ENCODE measurements at regions not wholly inside any gene's neighbourhood (a gene's known extent, or its start where the extent isn't known, plus 50 kb on each side); places are given as distances from the start of the nearest gene placed in this dataset.
"Not testable (repeated sequence)": the region's sequence is repeated elsewhere in the genome, so short reads cannot be mapped to it uniquely, and the experiment has no call there.

- no peak for TF ChIP-seq POLR2A (IDR thresholded peaks at IDR 0.05; ENCODE audit: low read depth, low read length)
Observed at GRCh38 chr5:162544905-162545304, 477.3 kb downstream of the GABRG2 start.

GRCh38 chr5:162550236-162550635, 482.7 kb downstream of the GABRG2 start:
- no peak for DNase-seq (ENCODE audit: insufficient read length, low spot score)
- TF ChIP-seq POLR2A (IDR thresholded peaks at IDR 0.05; ENCODE audit: low read depth, low read length): no peak
- no peak for FAIRE-seq

More at GRCh38 chr5:162544905-162545304, 477.3 kb downstream of the GABRG2 start:
- FAIRE-seq (no peak), DNase-seq (ENCODE audit: insufficient read length, low spot score) (no peak)

GRCh38 chr5:162558120-162558519, 490.5 kb downstream of the GABRG2 start:
- no peak for FAIRE-seq
- DNase-seq (ENCODE audit: insufficient read length, low spot score): no peak
- no peak for TF ChIP-seq POLR2A (IDR thresholded peaks at IDR 0.05; ENCODE audit: low read depth, low read length)

DNA sequence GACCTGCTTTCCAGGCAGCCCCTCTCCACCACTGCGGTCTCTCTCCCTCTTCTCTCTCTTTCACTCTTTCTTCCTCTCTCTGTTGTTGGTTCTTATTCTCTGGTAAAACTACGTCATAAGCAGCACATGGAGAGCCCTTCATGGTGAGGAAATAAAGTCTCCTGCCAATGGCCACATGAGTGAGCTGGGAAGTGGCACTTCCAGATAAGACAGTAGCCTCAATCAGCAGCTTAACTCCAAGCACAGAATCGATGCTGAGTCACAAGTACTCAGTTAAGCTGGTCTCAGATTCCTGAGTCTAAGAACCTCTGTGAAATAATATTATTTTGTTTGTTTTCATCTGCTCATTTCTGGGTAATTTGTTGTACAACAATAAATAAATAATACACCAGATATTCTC, 500.1 kb downstream of the GABRG2 start:
- FAIRE-seq (no peak), DNase-seq (ENCODE audit: insufficient read length, low spot score) (no peak)
- TF ChIP-seq POLR2A (IDR thresholded peaks at IDR 0.05; ENCODE audit: low read depth, low read length): no peak

DNA sequence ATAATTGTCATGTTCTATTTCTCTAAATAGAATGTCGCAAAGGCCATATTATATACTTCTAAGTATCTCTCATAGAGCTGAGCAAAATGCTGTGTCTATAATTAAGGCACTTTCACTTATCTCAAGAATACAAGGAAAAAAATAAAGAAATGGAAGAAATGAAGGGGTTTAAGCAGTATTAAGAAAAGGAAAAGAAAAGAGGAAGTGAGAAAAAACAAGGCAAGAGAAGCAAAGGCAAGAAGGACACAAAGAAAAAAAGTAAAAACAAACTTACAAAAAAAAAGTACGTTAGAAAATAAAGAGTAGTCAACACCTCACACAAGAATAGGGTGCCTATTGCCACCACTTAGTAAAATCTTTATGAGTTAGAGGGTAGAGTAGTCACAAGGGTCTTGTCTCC, 506.2 kb downstream of the GABRG2 start:
- FAIRE-seq (no peak), DNase-seq (ENCODE audit: insufficient read length, low spot score) (no peak)
- TF ChIP-seq POLR2A (IDR thresholded peaks at IDR 0.05; ENCODE audit: low read depth, low read length): no peak

- TF ChIP-seq POLR2A (IDR thresholded peaks at IDR 0.05; ENCODE audit: low read depth, low read length): no peak
- FAIRE-seq (no peak), DNase-seq (ENCODE audit: insufficient read length, low spot score) (no peak)
Observed at GRCh38 chr5:162591724-162592123, 524.2 kb downstream of the GABRG2 start.

DNA sequence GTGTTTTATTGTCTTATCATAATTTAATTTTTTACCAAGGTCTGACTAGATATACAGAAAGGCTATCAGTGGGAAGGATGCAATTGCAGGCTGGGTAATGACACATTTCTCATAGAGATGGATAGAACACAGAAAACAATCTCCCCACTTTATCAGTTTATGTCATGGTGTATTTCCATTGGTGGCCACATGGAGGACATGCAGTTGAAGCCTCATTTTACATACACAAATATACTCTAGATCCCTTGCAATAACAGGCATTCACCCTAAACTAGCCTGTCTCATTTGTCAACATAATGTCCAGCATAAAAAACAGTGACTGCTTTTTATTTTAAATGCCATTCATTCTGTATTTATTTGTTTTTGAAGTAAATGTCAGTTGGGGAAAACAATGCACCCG, 526.3 kb downstream of the GABRG2 start:
- DNase-seq (ENCODE audit: insufficient read length, low spot score): no peak
- no peak for FAIRE-seq
- TF ChIP-seq POLR2A (IDR thresholded peaks at IDR 0.05; ENCODE audit: low read depth, low read length): no peak

DNA sequence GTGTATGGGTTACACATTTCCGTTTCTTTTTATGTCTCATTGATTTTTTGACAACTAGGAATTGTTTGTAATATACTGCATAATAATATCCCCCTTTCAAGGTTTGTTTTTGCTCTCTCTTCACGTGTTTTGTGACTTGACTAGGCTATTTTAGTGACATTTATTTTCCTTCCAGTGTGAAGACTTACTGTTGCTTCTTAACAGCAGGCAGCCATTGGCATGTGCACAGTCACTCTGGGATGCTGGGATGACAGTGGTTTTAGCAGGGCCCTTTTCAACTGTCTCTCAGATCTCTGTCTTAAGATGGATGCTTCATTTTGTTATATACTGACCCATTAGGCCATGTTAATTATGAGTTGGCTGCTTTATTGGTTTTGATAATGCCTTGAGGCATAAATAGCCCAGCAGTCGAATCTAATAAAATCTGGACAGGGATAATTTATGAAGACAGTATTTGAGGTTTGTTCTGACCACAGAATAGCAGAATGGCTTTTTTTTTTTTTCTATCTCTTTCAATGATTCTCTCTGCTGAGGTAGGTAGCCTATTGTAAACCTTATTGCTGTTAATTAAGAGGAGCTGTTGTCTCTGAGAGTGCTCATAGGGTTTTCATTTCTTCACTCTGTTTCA, 536.0 kb downstream of the GABRG2 start:
- TF ChIP-seq POLR2A (IDR thresholded peaks at IDR 0.05; ENCODE audit: low read depth, low read length): no peak
- FAIRE-seq: no peak
- no peak for DNase-seq (ENCODE audit: insufficient read length, low spot score)

DNA sequence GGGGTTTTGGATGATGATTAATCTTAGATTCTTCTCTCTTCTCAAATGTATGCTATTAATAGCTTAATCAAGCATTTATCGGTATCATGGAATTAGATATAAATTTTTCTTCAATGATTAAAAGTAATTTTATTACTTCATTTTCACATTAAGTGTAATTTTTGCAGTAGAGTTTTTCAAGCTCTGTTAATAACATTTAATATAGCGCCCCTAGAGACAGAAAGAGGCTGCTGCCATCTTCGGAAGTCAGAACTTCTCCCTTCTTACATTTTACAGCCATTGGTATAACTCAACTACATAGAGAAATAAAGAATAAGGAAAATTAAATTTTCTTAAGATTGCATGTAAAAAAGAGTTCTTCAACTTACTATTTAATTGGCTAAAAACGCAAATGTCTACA, 540.3 kb downstream of the GABRG2 start:
- no peak for FAIRE-seq
- TF ChIP-seq POLR2A (IDR thresholded peaks at IDR 0.05; ENCODE audit: low read depth, low read length): no peak
- DNase-seq (ENCODE audit: insufficient read length, low spot score): no peak

- DNase-seq (ENCODE audit: insufficient read length, low spot score); FAIRE-seq: not testable (repeated sequence)
Observed at GRCh38 chr5:162621726-162622263, 554.2 kb downstream of the GABRG2 start.

DNA sequence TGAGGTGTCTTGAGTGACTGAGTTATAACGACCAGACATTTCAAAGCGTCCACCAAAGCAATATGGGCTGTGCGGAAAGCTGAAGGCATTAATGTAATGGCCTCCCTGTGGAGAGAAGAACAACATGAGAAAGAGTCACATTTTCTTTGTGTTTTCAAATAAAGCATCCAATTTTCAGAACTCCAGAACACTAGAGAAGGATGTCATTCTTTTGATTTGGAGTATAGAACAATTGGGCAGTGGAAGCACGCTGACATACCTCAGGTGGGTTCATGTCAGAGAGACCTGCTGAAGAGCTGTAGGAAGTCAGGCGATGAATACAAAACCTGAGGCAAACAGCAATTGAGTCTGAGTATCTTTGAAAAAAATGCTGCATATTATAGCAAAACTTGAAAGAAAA, 556.5 kb downstream of the GABRG2 start:
- TF ChIP-seq POLR2A (IDR thresholded peaks at IDR 0.05; ENCODE audit: low read depth, low read length): no peak
- no peak for DNase-seq (ENCODE audit: insufficient read length, low spot score)
- no peak for FAIRE-seq

DNA sequence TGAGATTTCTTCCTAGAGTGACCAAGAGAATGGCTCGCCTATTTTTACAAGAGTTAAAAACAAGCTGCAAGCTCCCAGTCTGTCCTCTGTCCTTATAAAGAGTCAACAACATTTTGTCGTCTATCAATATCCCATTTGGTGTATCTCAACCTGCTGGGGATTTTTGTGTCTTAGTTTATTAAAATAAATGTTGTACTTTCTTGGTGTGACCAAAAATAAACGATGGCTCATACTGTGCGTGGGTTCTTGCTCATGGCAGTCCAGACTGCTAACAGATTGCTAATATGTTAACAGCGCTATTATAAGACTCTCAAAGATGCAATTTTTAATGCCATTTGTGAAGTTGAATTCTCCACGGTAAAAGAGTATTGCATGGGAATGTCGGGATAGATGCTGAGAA, 569.9 kb downstream of the GABRG2 start:
- DNase-seq (ENCODE audit: insufficient read length, low spot score) (no peak), FAIRE-seq (no peak)
- no peak for TF ChIP-seq POLR2A (IDR thresholded peaks at IDR 0.05; ENCODE audit: low read depth, low read length)

DNA sequence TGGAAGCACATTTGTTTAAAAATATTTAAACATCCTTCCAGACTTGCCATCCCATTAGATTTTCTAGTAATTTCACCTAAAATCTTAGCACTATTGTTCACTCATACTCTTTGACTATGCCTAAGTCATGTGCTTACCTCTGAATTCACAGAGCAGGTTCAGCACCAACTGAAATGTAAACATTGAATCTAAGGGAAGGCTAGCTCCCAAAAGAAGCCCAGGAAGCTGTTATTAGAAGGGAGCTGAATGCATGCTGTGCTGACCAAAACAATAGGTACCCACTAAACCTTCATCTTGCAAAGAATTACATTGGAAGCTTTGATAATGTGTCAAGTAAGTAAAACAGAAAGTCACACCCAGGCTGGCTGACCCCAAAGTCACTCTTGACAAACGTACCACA, 571.3 kb downstream of the GABRG2 start:
- DNase-seq (ENCODE audit: insufficient read length, low spot score) (no peak), FAIRE-seq (no peak)
- no peak for TF ChIP-seq POLR2A (IDR thresholded peaks at IDR 0.05; ENCODE audit: low read depth, low read length)

DNA sequence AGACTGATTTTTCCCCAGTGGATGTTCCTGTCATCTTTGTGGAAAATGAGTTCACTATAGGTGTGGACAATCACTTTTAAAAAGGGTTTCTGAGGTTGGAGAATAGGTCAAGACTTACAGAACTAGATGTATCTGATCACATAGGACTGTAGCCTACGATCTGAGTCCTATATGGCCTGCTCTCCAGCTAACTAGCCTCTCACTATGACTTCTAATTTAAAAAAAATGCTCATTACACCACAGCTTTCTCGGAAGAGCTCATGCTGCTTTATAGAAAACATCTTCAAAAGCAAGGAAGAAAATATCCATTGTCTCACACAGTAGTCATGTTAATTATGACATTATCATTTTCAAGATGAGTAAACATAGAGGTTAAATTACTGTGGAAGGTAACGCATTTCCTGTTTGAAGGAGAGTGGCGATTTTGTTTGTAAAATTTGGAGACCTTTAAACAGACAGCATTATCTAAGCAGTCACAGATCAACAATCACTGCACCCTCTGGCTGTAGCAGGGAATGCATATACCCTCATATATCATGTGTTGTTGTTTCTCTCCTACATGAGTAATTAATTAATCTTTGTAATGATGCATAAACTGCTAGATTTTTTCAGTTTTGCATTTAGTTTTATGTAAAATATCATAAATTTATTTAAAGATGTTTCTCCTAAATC, 573.7 kb downstream of the GABRG2 start:
- FAIRE-seq: no peak
- TF ChIP-seq POLR2A (IDR thresholded peaks at IDR 0.05; ENCODE audit: low read depth, low read length): no peak
- DNase-seq (ENCODE audit: insufficient read length, low spot score): no peak

All from H54 (cell line).